Upper lobe of left lung (tissue), 6 donors: ENCODE measurements at regions not wholly inside any gene's neighbourhood (a gene's known extent, or its start where the extent isn't known, plus 50 kb on each side); places are given as distances from the start of the nearest gene placed in this dataset.
A peak's percentile ranks its signal among the peaks of the same experiment; 100 is the strongest.
"Not testable (repeated sequence)": the region's sequence is repeated elsewhere in the genome, so short reads cannot be mapped to it uniquely, and the experiment has no call there.

ENCODE experiments used
- ATAC-seq, 2 donors: fragments of 200-7000 bp; cut with Tn5 transposase; one replicate each; pipeline ENCODE4 v1.9.1; 2022; ENCODE audit warnings: mild to moderate bottlenecking in 2 of 2, moderate library complexity in 2 of 2; ENCODE audit not compliant: low FRiP score in 2 of 2
- DNase-seq, 2 donors: peaks; one replicate each; pipeline ENCODE4 v3.0.0-alpha.2; 2019 to 2020
- H3K27ac ChIP-seq, 4 donors: fragments of 200-600 bp; sonication (generic); one replicate each; pipeline ENCODE4 v1.5.1; 2016 to 2019
- H3K27me3 ChIP-seq, 4 donors: fragments of 200-600 bp; sonication (generic); one replicate each; pipeline ENCODE4 v1.5.1; 2017 to 2019
- H3K36me3 ChIP-seq, 4 donors: fragments of 200-600 bp; sonication (generic); one replicate each; pipeline ENCODE4 v1.5.1; 2016 to 2019
- H3K4me1 ChIP-seq, 4 donors: fragments of 200-600 bp; sonication (generic); one replicate each; pipeline ENCODE4 v1.5.1; 2018 to 2019
- H3K4me3 ChIP-seq, 4 donors: fragments of 200-600 bp; sonication (generic); one replicate each; pipeline ENCODE4 v1.5.1; 2017 to 2019; ENCODE audit warnings: mild to moderate bottlenecking in 2 of 4, moderate library complexity in 1 of 4
- H3K9me3 ChIP-seq, 4 donors: fragments of 200-600 bp; sonication (generic); one replicate each; pipeline ENCODE4 v1.5.1; 2018 to 2019
- CTCF ChIP-seq, 6 experiments: fragments of 450-650 bp in 4 of 6; fragments of 200-600 bp in 2 of 6; sonication (generic) in 2 of 6; IDR thresholded peaks; one replicate each; pipeline ENCODE4 v1.5.1; 2016 to 2019; ENCODE audit warnings: antibody characterized with exemption in 6 of 6
- EP300 ChIP-seq, 4 donors: sonication (generic); formaldehyde crosslinking; IDR thresholded peaks; one replicate each; pipeline ENCODE4 v1.5.1; 2017; ENCODE audit warnings: antibody characterized with exemption in 4 of 4, control low read depth in 2 of 4
- POLR2A ChIP-seq, 4 donors: fragments of 450-650 bp; IDR thresholded peaks; one replicate each; pipeline ENCODE4 v1.5.1; 2016 to 2017; ENCODE audit warnings: antibody characterized with exemption in 4 of 4, mild to moderate bottlenecking in 2 of 4
- POLR2AphosphoS5 ChIP-seq, 2 donors: sonication (generic); formaldehyde crosslinking; IDR thresholded peaks; one replicate each; pipeline ENCODE4 v1.5.1; 2017; ENCODE audit warnings: antibody characterized with exemption in 2 of 2
- WGBS, 2 donors: methylation state at CpG; one replicate each; pipeline ENCODE4 v1.1.5; 2017 to 2018; 5-methylcytosine and 5-hydroxymethylcytosine counted together
- donor health status: DM: no; HTN: no; CAD: no; lungs with moderate emphysema.
- donor health status: DM: no; HTN: yes; CAD: no; lungs with severe emphysema.

- peaks cover 2 to 14% (median 3%) of the 10 kb centered on the region in 4 donors for H3K4me1 ChIP-seq
- no peak for ATAC-seq
- H3K9me3 ChIP-seq, result no peaks in the 10 kb centered on the region
- H3K4me3 ChIP-seq, result no peak overlapping the region
- H3K27ac ChIP-seq, result no peak overlapping the region
- 83 to 87% methylated on average over 9 of the region's 9 CpGs for WGBS, 2 donors
- TF ChIP-seq POLR2AphosphoS5 (IDR thresholded peaks at IDR 0.05) (no peak), POLR2A (IDR thresholded peaks at IDR 0.05) (no peak), CTCF (IDR thresholded peaks at IDR 0.05) (no peak), EP300 (IDR thresholded peaks at IDR 0.05) (no peak)
- no peaks in the 10 kb centered on the region for H3K27me3 ChIP-seq
- H3K36me3 ChIP-seq, result peaks cover 0 to 3% (median 0%) of the 10 kb centered on the region in 4 donors
- no peak for DNase-seq
Measured at GRCh38 chr17:68108313-68109000, 72.9 kb downstream of the KPNA2 start.

- not testable (repeated sequence) for H3K27ac ChIP-seq, H3K4me3 ChIP-seq, H3K36me3 ChIP-seq, ATAC-seq, DNase-seq, H3K9me3 ChIP-seq, H3K27me3 ChIP-seq
- H3K4me1 ChIP-seq, result peaks cover 0 to 12% (median 1%) of the 10 kb centered on the region in 4 donors
- WGBS, 2 donors, result 86 to 98% methylated on average over 4 of the region's 4 CpGs
Measured at GRCh38 chr17:68109404-68109803, 73.9 kb downstream of the KPNA2 start.

GRCh38 chr17:68116211-68116610 lies 80.7 kb downstream of the KPNA2 start:
- 96% methylated on average over 10 to 15 of the region's 32 CpGs for WGBS, 2 donors
- not testable (repeated sequence) for H3K9me3 ChIP-seq, H3K4me3 ChIP-seq, H3K4me1 ChIP-seq, H3K27ac ChIP-seq, ATAC-seq, H3K27me3 ChIP-seq
- peak in 1 of 2 donors; percentile 69 for DNase-seq
- H3K36me3 ChIP-seq, result peaks cover 0 to 55% (median 30%) of the 10 kb centered on the region in 4 donors

- DNase-seq, result no peak
- Histone ChIP-seq H3K27me3 (no peaks in the 10 kb centered on the region), H3K4me1 (no peaks in the 10 kb centered on the region), H3K9me3 (no peaks in the 10 kb centered on the region), H3K36me3 (peaks cover 0 to 59% (median 25%) of the 10 kb centered on the region in 4 donors), H3K27ac (no peak overlapping the region), H3K4me3 (no peak overlapping the region)
- 92 to 99% methylated on average over 3 of the region's 3 CpGs for WGBS, 2 donors
- TF ChIP-seq POLR2A (IDR thresholded peaks at IDR 0.05), result no peak
- no peak for TF ChIP-seq POLR2AphosphoS5 (IDR thresholded peaks at IDR 0.05)
- no peak for TF ChIP-seq CTCF (IDR thresholded peaks at IDR 0.05)
- no peak for TF ChIP-seq EP300 (IDR thresholded peaks at IDR 0.05)
- no peak for ATAC-seq
Measured at GRCh38 chr17:68122587-68122986, 87.1 kb downstream of the KPNA2 start.

GRCh38 chr17:68125111-68125870 lies 89.8 kb downstream of the KPNA2 start:
- ATAC-seq (peak in 1 of 2 donors; percentile 54), DNase-seq (no peak)
- TF ChIP-seq POLR2A (IDR thresholded peaks at IDR 0.05) (no peak), CTCF (IDR thresholded peaks at IDR 0.05) (no peak), POLR2AphosphoS5 (IDR thresholded peaks at IDR 0.05) (no peak), EP300 (IDR thresholded peaks at IDR 0.05) (no peak)
- H3K36me3 ChIP-seq, result peaks cover 4 to 48% (median 15%) of the 10 kb centered on the region in 4 donors
- H3K27me3 ChIP-seq, result no peaks in the 10 kb centered on the region
- WGBS, 2 donors, result 48 to 55% methylated on average over 6 of the region's 6 CpGs
- H3K4me1 ChIP-seq, result no peaks in the 10 kb centered on the region
- no peak overlapping the region for H3K4me3 ChIP-seq
- no peak overlapping the region for H3K27ac ChIP-seq
- H3K9me3 ChIP-seq, result no peaks in the 10 kb centered on the region
